HL-60 (cell line): ENCODE measurements at regions not wholly inside any gene's neighbourhood (a gene's known extent, or its start where the extent isn't known, plus 50 kb on each side); places are given as distances from the start of the nearest gene placed in this dataset.

Experiments
- CTCF ChIP-seq: IDR thresholded peaks from one replicate; pipeline ENCODE4 v1.5.1; 2011; ENCODE audit warnings: low read length, control low read depth, inconsistent platforms; ENCODE audit not compliant: insufficient read depth
- GABPA ChIP-seq: IDR thresholded peaks from 2 replicates; pipeline ENCODE4 v1.6.1; 2012; ENCODE audit warnings: low read depth
- POLR2AphosphoS5 ChIP-seq: IDR thresholded peaks from 2 replicates; pipeline ENCODE4 v1.6.1; 2012; ENCODE audit warnings: low read depth

- TF ChIP-seq CTCF = no peak
- TF ChIP-seq POLR2AphosphoS5 = no peak
- TF ChIP-seq GABPA = no peak
Observed at GRCh38 chr2:82279367-82279766, 1974.8 kb upstream of the LRRTM1 start.
